Neural cell (in vitro differentiated cells): ENCODE measurements at regions not wholly inside any gene's neighbourhood (a gene's known extent, or its start where the extent isn't known, plus 50 kb on each side); places are given as distances from the start of the nearest gene placed in this dataset.

Experiments
- H2AFZ ChIP-seq: fragments of 200-600, 300-800 bp; sonication (generic), shearing (Covaris generic); 2 replicates; pipeline ENCODE4 v1.6.0; 2014; ENCODE audit warnings: low read depth, mild to moderate bottlenecking, antibody characterized with exemption, low read length, moderate library complexity
- H3F3A ChIP-seq: fragments of 200-600 bp; shearing (Covaris generic); 2 replicates; pipeline ENCODE4 v1.6.1; 2016; ENCODE audit warnings: mild to moderate bottlenecking, moderate library complexity, mixed read lengths, antibody characterized with exemption, low read length; ENCODE audit not compliant: insufficient read depth, poor library complexity, severe bottlenecking
- H3K27ac ChIP-seq: fragments of 200-600, 300-800 bp; sonication (generic), shearing (Covaris generic); 2 replicates; pipeline ENCODE4 v1.5.1; 2014; ENCODE audit warnings: mild to moderate bottlenecking, low read length, moderate library complexity
- H3K27me3 ChIP-seq: fragments of 300-800, 200-600 bp; sonication (generic), shearing (Covaris generic); 2 replicates; pipeline ENCODE4 v1.6.0; 2014; ENCODE audit warnings: mild to moderate bottlenecking, low read depth, low read length, moderate library complexity; ENCODE audit not compliant: insufficient read depth
- H3K36me3 ChIP-seq: fragments of 300-800, 200-600 bp; sonication (generic), shearing (Covaris generic); 2 replicates; pipeline ENCODE4 v1.5.1; 2014; ENCODE audit warnings: mild to moderate bottlenecking, antibody characterized with exemption, low read length, moderate library complexity; ENCODE audit not compliant: insufficient read depth
- H3K4me2 ChIP-seq: fragments of 300-800, 200-600 bp; sonication (generic), shearing (Covaris generic); 2 replicates; pipeline ENCODE4 v1.6.0; 2014; ENCODE audit warnings: mild to moderate bottlenecking, low read length
- H3K4me3 ChIP-seq: fragments of 300-800, 200-600 bp; sonication (generic), shearing (Covaris generic); 2 replicates; pipeline ENCODE4 v1.5.1; 2014; ENCODE audit warnings: mild to moderate bottlenecking, low read length, moderate library complexity
- H3K79me2 ChIP-seq: fragments of 200-600 bp; shearing (Covaris generic); replicated peaks from 2 replicates; pipeline ENCODE4 v1.6.0; 2014; ENCODE audit warnings: mild to moderate bottlenecking, low read length, moderate library complexity; ENCODE audit not compliant: insufficient read depth
- H3K9ac ChIP-seq: fragments of 300-800, 200-600 bp; sonication (generic), shearing (Covaris generic); 2 replicates; pipeline ENCODE4 v1.6.1; 2016; ENCODE audit warnings: mild to moderate bottlenecking, low read length, mixed read lengths
- H3K9me2 ChIP-seq: fragments of 200-600 bp; shearing (Covaris generic); 2 replicates; pipeline ENCODE4 v1.6.1; 2016; ENCODE audit warnings: mild to moderate bottlenecking, low read length, mixed read lengths; ENCODE audit not compliant: insufficient read depth
- H3K9me3 ChIP-seq: fragments of 200-600, 300-800 bp; sonication (generic), shearing (Covaris generic); 2 replicates; pipeline ENCODE4 v1.6.1; 2016; ENCODE audit warnings: mild to moderate bottlenecking, mixed run types, low read length, moderate library complexity, mixed read lengths
- H4K20me1 ChIP-seq: fragments of 200-600 bp; shearing (Covaris generic); 2 replicates; pipeline ENCODE4 v1.6.1; 2016; ENCODE audit warnings: mild to moderate bottlenecking, mixed run types; ENCODE audit not compliant: insufficient read depth
- CTCF ChIP-seq: fragments of 450-650 bp; IDR thresholded peaks from 2 replicates; pipeline ENCODE4 v1.5.1; 2014; ENCODE audit warnings: antibody characterized with exemption, mild to moderate bottlenecking, moderate library complexity; ENCODE audit not compliant: poor library complexity, severe bottlenecking
- EP300 ChIP-seq: fragments of 450-650 bp; conservative IDR thresholded peaks from 2 replicates; pipeline ENCODE4 v1.6.1; 2014; ENCODE audit warnings: antibody characterized with exemption, mild to moderate bottlenecking, moderate library complexity; ENCODE audit not compliant: poor library complexity, severe bottlenecking
- EZH2 ChIP-seq: fragments of 200-600, 300-800 bp; shearing (Covaris generic), sonication (generic); IDR thresholded peaks from 2 replicates; pipeline ENCODE4 v1.6.1; 2014; ENCODE audit warnings: antibody characterized with exemption, low read length, borderline replicate concordance, mild to moderate bottlenecking; ENCODE audit not compliant: insufficient read depth, poor library complexity, severe bottlenecking
- MXI1 ChIP-seq: fragments of 450-650 bp; conservative IDR thresholded peaks from 2 replicates; pipeline ENCODE4 v1.6.1; 2014; ENCODE audit warnings: antibody characterized with exemption, mild to moderate bottlenecking; ENCODE audit not compliant: poor library complexity, severe bottlenecking
- POLR2AphosphoS5 ChIP-seq: IDR thresholded peaks from 2 replicates; pipeline ENCODE4 v1.6.1; 2012
- RAD21 ChIP-seq: fragments of 450-650 bp; conservative IDR thresholded peaks from 2 replicates; pipeline ENCODE4 v1.6.1; 2014; ENCODE audit warnings: antibody characterized with exemption, mild to moderate bottlenecking, moderate library complexity
- SMC3 ChIP-seq: fragments of 450-650 bp; conservative IDR thresholded peaks from 2 replicates; pipeline ENCODE4 v1.6.1; 2014; ENCODE audit warnings: antibody characterized with exemption, mild to moderate bottlenecking, moderate library complexity; ENCODE audit not compliant: poor library complexity
- TAF1 ChIP-seq: IDR thresholded peaks from 2 replicates; pipeline ENCODE4 v1.6.1; 2012; ENCODE audit warnings: low read depth

GRCh38 chr10:71078454-71079145 lies 133.8 kb upstream of the UNC5B start:
- Histone ChIP-seq H3K9ac (no peak overlapping the region), H3K79me2 (no peaks in the 10 kb centered on the region), H3K4me2 (no peak overlapping the region), H3K9me3 (no peaks in the 10 kb centered on the region), H4K20me1 (no peaks in the 10 kb centered on the region), H3K36me3 (no peaks in the 10 kb centered on the region), H3K9me2 (no peaks in the 10 kb centered on the region), H3F3A (no peaks in the 10 kb centered on the region), H3K27me3 (no peaks in the 10 kb centered on the region), H2AFZ (no peak overlapping the region), H3K27ac (no peak overlapping the region), H3K4me3 (no peak overlapping the region)
- TF ChIP-seq POLR2AphosphoS5 = no peak
- TF ChIP-seq EZH2 = no peak
- TF ChIP-seq MXI1 = no peak
- TF ChIP-seq CTCF = no peak
- no peak for TF ChIP-seq TAF1
- no peak for TF ChIP-seq RAD21
- TF ChIP-seq EP300 = no peak
- TF ChIP-seq SMC3 = no peak

DNA sequence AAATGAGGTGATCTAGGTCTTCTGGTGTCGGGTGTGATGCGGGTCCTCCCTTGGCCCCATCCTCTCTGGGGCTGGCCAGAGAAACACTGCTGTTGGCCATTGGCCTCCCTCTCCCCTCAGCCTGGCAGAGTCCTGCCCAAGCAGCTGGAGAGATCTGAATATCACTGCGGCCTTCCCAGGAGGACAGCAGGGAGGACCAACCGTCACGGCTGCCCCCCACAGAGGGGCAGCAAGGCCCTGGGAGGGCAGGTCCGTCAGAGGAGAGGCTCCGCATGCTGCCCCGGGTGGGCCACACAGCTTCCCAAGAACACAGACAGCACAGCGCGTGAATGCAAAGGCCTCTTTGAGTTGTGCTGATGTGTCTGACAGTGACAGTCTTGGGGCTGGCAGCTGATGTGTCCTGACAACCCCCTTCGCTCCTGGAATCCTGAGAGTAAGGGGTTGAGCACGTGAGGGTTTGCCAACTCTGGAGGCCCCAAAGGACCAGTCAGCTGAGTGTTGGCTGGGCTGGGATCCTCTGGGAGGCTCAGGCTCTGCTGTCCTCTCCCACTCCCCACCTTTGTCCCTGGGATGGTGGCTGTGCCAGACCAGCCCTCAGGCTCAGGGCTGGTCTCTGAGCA lies 132.5 kb upstream of the UNC5B start:
- Histone ChIP-seq H3K9me3 (no peaks in the 10 kb centered on the region), H3F3A (no peaks in the 10 kb centered on the region), H2AFZ (no peak overlapping the region), H3K4me2 (no peak overlapping the region), H4K20me1 (no peaks in the 10 kb centered on the region), H3K9ac (peak overlapping the region; percentile 28), H3K36me3 (no peaks in the 10 kb centered on the region), H3K79me2 (no peaks in the 10 kb centered on the region), H3K9me2 (no peaks in the 10 kb centered on the region), H3K27me3 (no peaks in the 10 kb centered on the region), H3K4me3 (peak overlapping the region; percentile 3), H3K27ac (peak overlapping the region; percentile 37)
- no peak for TF ChIP-seq CTCF
- peak; percentile 54 for TF ChIP-seq POLR2AphosphoS5
- TF ChIP-seq SMC3 = no peak
- peak; percentile 55 for TF ChIP-seq EP300
- no peak for TF ChIP-seq TAF1
- no peak for TF ChIP-seq EZH2
